CD4-positive, alpha-beta T cell treated with Interleukin-12 subunit alpha and Interleukin-12 subunit beta, for 1 hour (primary cell): ENCODE measurements at regions not wholly inside any gene's neighbourhood (a gene's known extent, or its start where the extent isn't known, plus 50 kb on each side); places are given as distances from the start of the nearest gene placed in this dataset.
"Not testable (repeated sequence)": the region's sequence is repeated elsewhere in the genome, so short reads cannot be mapped to it uniquely, and the experiment has no call there.

Source experiments
- DNase-seq: peaks from one replicate; pipeline ENCODE4 v3.0.0-alpha.2; 2020

GRCh38 chr6:140544431-140544830 is 1170.0 kb upstream of the CITED2 start:
- DNase-seq, result no peak

GRCh38 chr6:140542863-140543262 is 1168.4 kb upstream of the CITED2 start:
- DNase-seq, result no peak

- no peak for DNase-seq
Observed at GRCh38 chr6:140541288-140541687, 1166.8 kb upstream of the CITED2 start.

GRCh38 chr6:140540743-140541142 is 1166.3 kb upstream of the CITED2 start:
- DNase-seq, result no peak

GRCh38 chr6:140538926-140539325 is 1164.5 kb upstream of the CITED2 start:
- no peak for DNase-seq

- DNase-seq, result no peak
Observed at GRCh38 chr6:140537834-140538705, 1163.6 kb upstream of the CITED2 start.

GRCh38 chr6:140537211-140537610 is 1162.8 kb upstream of the CITED2 start:
- DNase-seq, result no peak

- no peak for DNase-seq
Observed at GRCh38 chr6:140535511-140535910, 1161.1 kb upstream of the CITED2 start.

- DNase-seq, result no peak
Observed at GRCh38 chr6:140533526-140533925, 1159.1 kb upstream of the CITED2 start.

- no peak for DNase-seq
Observed at GRCh38 chr6:140504776-140505175, 1130.3 kb upstream of the CITED2 start.

GRCh38 chr6:140500849-140501248 is 1126.4 kb upstream of the CITED2 start:
- no peak for DNase-seq

- no peak for DNase-seq
Observed at GRCh38 chr6:140499607-140500006, 1125.2 kb upstream of the CITED2 start.

GRCh38 chr6:140494321-140495108 is 1120.1 kb upstream of the CITED2 start:
- DNase-seq, result no peak

GRCh38 chr6:140493470-140493869 is 1119.0 kb upstream of the CITED2 start:
- not testable (repeated sequence) for DNase-seq

- DNase-seq, result no peak
Observed at GRCh38 chr6:140490081-140490480, 1115.6 kb upstream of the CITED2 start.

- no peak for DNase-seq
Observed at GRCh38 chr6:140487586-140487985, 1113.1 kb upstream of the CITED2 start.

GRCh38 chr6:140486450-140487361 is 1112.3 kb upstream of the CITED2 start:
- DNase-seq, result no peak

- DNase-seq, result no peak
Observed at GRCh38 chr6:140485740-140486449, 1111.4 kb upstream of the CITED2 start.

- DNase-seq, result no peak
Observed at GRCh38 chr6:140480852-140481251, 1106.4 kb upstream of the CITED2 start.

GRCh38 chr6:140478631-140479030 is 1104.2 kb upstream of the CITED2 start:
- no peak for DNase-seq

GRCh38 chr6:140475086-140475485 is 1100.6 kb upstream of the CITED2 start:
- DNase-seq, result no peak

GRCh38 chr6:140464720-140465119 is 1090.3 kb upstream of the CITED2 start:
- no peak for DNase-seq
